HG02884 (cell line): ENCODE measurements at regions not wholly inside any gene's neighbourhood (a gene's known extent, or its start where the extent isn't known, plus 50 kb on each side); places are given as distances from the start of the nearest gene placed in this dataset.
"Not testable (repeated sequence)": the region's sequence is repeated elsewhere in the genome, so short reads cannot be mapped to it uniquely, and the experiment has no call there.

Experiments
- ATAC-seq: cut with Tn5 transposase; IDR thresholded peaks from one replicate; pipeline ENCODE4 v1.9.1; 2021; ENCODE audit warnings: mild to moderate bottlenecking, moderate library complexity; ENCODE audit not compliant: unreplicated experiment

GRCh38 chr20:19867940-19868371 lies 109.9 kb downstream of the RIN2 start:
- no peak for ATAC-seq

- no peak for ATAC-seq
Measured at GRCh38 chr20:19868441-19868840, 110.4 kb downstream of the RIN2 start.

GRCh38 chr20:19872001-19872400 lies 113.9 kb downstream of the RIN2 start:
- ATAC-seq = no peak

GRCh38 chr20:19874040-19874727 lies 116.1 kb downstream of the RIN2 start:
- no peak for ATAC-seq

GRCh38 chr20:19875376-19876221 lies 117.5 kb downstream of the RIN2 start:
- no peak for ATAC-seq

GRCh38 chr20:19876828-19877460 lies 118.9 kb downstream of the RIN2 start:
- ATAC-seq = no peak

- ATAC-seq = not testable (repeated sequence)
Measured at GRCh38 chr20:19879874-19880255, 121.8 kb downstream of the RIN2 start.

- ATAC-seq = no peak
Measured at GRCh38 chr20:19880256-19881079, 122.4 kb downstream of the RIN2 start.

GRCh38 chr20:19881080-19881840 lies 123.2 kb downstream of the RIN2 start:
- no peak for ATAC-seq

GRCh38 chr20:19881990-19882389 lies 123.9 kb downstream of the RIN2 start:
- no peak for ATAC-seq

GRCh38 chr20:19882446-19882845 lies 124.4 kb downstream of the RIN2 start:
- ATAC-seq = no peak

- no peak for ATAC-seq
Measured at GRCh38 chr20:19883501-19883900, 125.4 kb downstream of the RIN2 start.

GRCh38 chr20:19885594-19885938 lies 127.5 kb downstream of the RIN2 start:
- no peak for ATAC-seq

GRCh38 chr20:19885939-19886660 lies 128.0 kb downstream of the RIN2 start:
- no peak for ATAC-seq

- ATAC-seq = no peak
Measured at GRCh38 chr20:19886661-19887288, 128.7 kb downstream of the RIN2 start.

- no peak for ATAC-seq
Measured at GRCh38 chr20:19887556-19888268, 129.4 kb upstream of the NAA20 start.

- ATAC-seq = no peak
Measured at GRCh38 chr20:19888269-19888671, 128.9 kb upstream of the NAA20 start.
